ENCODE measurements at regions not wholly inside any gene's neighbourhood (a gene's known extent, or its start where the extent isn't known, plus 50 kb on each side); places are given as distances from the start of the nearest gene placed in this dataset.
"Not testable (repeated sequence)": the region's sequence is repeated elsewhere in the genome, so short reads cannot be mapped to it uniquely, and the experiment has no call there.

DNA sequence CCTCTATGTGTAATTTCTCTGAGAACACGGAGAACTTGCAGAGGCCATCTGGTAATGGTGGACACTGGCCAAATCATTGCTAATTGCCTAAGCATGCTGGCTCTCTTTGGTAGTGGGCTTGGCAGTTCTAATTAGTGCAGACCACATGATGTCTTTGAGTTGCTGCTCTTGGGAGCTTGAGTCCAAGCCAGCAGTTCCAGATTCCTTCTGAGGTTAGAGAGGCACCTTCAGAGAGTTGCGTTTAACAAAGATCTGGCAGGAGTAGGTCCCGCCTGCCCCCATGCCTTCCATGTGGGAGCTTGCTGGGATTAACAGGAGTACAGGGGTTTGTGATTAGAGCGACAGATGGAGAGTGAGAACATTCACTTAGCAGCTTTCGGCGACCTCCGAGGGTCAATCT, 449.0 kb upstream of the LMCD1 start:
- Histone ChIP-seq H3K9me3 (ENCODE audit: control insufficient read depth in 2 of 2, low read length in 2 of 2) (no peaks in the 10 kb centered on the region), H3K4me1 (ENCODE audit: control insufficient read depth in 2 of 2, insufficient read depth in 2 of 2, low read length in 2 of 2) (no peaks in the 10 kb centered on the region), H3K9ac (ENCODE audit: low read depth in 1 of 2, low read length in 2 of 2) (no peak overlapping the region), H3K27me3 (ENCODE audit: control insufficient read depth in 2 of 2, insufficient read depth in 2 of 2, low read length in 2 of 2) (no peaks in the 10 kb centered on the region), H3K4me3 (ENCODE audit: low read length in 2 of 2) (no peak overlapping the region), H3K27ac (ENCODE audit: low read depth in 2 of 2, low read length in 2 of 2) (no peak overlapping the region), H3K36me3 (ENCODE audit: control insufficient read depth in 2 of 2, insufficient read depth in 2 of 2, low read length in 2 of 2) (no peaks in the 10 kb centered on the region)

DNA sequence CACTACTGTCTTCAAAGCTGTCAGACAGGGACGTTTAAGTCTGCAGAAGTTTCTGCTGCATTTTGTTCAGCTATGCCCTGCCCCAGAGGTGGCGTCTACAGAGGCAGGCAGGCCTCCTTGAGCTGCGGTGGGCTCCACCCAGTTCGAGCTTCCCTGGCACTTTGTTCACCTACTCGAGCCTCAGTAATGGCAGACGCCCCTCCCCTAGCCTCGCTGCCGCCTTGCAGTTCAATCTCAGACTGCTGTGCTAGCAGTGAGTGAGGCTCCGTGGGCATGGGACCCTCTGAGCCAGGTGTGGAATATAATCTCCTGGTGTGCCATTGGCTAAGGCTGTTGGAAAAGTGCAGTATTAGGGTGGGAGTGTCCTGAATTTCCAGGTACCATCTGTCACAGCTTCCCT, 433.5 kb upstream of the LMCD1 start:
- not testable (repeated sequence) for H3K27me3 ChIP-seq (ENCODE audit: control insufficient read depth in 2 of 2, insufficient read depth in 2 of 2, low read length in 2 of 2); H3K4me1 ChIP-seq (ENCODE audit: control insufficient read depth in 2 of 2, insufficient read depth in 2 of 2, low read length in 2 of 2); H3K36me3 ChIP-seq (ENCODE audit: control insufficient read depth in 2 of 2, insufficient read depth in 2 of 2, low read length in 2 of 2); H3K9me3 ChIP-seq (ENCODE audit: control insufficient read depth in 2 of 2, low read length in 2 of 2); H3K9ac ChIP-seq (ENCODE audit: low read depth in 1 of 2, low read length in 2 of 2); H3K4me3 ChIP-seq (ENCODE audit: low read length in 2 of 2); H3K27ac ChIP-seq (ENCODE audit: low read depth in 2 of 2, low read length in 2 of 2)

DNA sequence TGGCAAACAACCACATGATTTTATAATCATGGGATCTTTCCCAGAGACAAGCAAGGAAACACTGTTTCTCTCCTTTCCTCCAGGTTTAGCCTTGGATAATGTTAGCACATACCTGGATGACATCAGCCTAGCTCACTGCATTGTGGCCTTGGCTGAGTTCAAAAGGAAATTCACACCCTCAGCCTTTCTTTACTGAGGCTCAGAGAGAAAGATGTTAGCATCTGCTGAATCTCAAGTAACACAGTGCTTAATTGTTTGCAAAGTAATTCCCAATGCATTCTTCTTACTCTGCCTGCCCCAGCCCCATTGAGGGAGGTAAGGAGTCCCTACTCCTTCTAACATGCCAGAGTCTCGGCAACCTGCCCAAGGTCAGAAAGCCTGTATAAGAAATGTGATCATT, 432.2 kb upstream of the LMCD1 start:
- H3K4me3 ChIP-seq (ENCODE audit: low read length in 2 of 2), result no peak overlapping the region
- no peaks in the 10 kb centered on the region for H3K27me3 ChIP-seq (ENCODE audit: control insufficient read depth in 2 of 2, insufficient read depth in 2 of 2, low read length in 2 of 2)
- no peak overlapping the region for H3K9ac ChIP-seq (ENCODE audit: low read depth in 1 of 2, low read length in 2 of 2)
- no peaks in the 10 kb centered on the region for H3K9me3 ChIP-seq (ENCODE audit: control insufficient read depth in 2 of 2, low read length in 2 of 2)
- no peak overlapping the region for H3K27ac ChIP-seq (ENCODE audit: low read depth in 2 of 2, low read length in 2 of 2)
- H3K4me1 ChIP-seq (ENCODE audit: control insufficient read depth in 2 of 2, insufficient read depth in 2 of 2, low read length in 2 of 2), result no peaks in the 10 kb centered on the region
- H3K36me3 ChIP-seq (ENCODE audit: control insufficient read depth in 2 of 2, insufficient read depth in 2 of 2, low read length in 2 of 2), result no peaks in the 10 kb centered on the region

DNA sequence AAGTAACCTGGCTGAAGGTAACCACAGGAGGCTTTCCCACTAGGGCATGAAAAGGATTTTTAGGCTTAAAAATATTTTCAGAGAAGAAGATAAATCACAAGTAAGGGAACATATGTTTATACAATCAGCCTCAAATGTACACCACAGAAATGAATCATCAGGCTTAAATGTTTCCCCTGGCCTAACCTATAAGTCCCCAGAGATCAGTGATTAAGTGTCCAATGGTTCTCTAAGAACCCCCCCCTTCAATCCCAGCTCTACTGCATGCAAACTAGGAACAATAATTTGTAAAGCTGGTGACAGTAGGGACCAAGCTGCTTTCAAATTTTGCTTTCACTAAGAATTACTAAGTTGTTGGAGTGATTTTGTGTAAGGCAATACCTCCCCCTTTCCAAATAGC, 431.6 kb upstream of the LMCD1 start:
- Histone ChIP-seq H3K4me3 (ENCODE audit: low read length in 2 of 2) (no peak overlapping the region), H3K27ac (ENCODE audit: low read depth in 2 of 2, low read length in 2 of 2) (no peak overlapping the region), H3K36me3 (ENCODE audit: control insufficient read depth in 2 of 2, insufficient read depth in 2 of 2, low read length in 2 of 2) (no peaks in the 10 kb centered on the region), H3K9ac (ENCODE audit: low read depth in 1 of 2, low read length in 2 of 2) (no peak overlapping the region), H3K4me1 (ENCODE audit: control insufficient read depth in 2 of 2, insufficient read depth in 2 of 2, low read length in 2 of 2) (no peaks in the 10 kb centered on the region), H3K9me3 (ENCODE audit: control insufficient read depth in 2 of 2, low read length in 2 of 2) (no peaks in the 10 kb centered on the region), H3K27me3 (ENCODE audit: control insufficient read depth in 2 of 2, insufficient read depth in 2 of 2, low read length in 2 of 2) (no peaks in the 10 kb centered on the region)

DNA sequence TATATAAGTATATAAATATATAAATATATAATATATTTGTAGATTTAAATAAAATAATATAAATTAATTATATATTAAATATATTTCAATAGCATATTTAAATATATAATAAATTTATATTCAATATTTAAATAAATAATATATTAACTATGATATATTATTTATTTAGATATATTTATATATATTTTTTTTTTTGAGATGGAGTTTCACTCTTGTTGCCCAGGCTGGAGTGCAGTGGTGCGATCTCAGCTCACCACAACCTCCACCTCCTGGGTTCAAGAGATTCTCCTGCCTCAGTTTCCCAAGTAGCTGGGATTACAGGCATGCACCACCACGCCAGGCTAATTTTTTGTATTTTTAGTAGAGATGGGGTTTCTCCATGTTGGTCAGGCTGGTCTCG, 426.9 kb upstream of the LMCD1 start:
- not testable (repeated sequence) for H3K4me1 ChIP-seq (ENCODE audit: control insufficient read depth in 2 of 2, insufficient read depth in 2 of 2, low read length in 2 of 2); H3K27ac ChIP-seq (ENCODE audit: low read depth in 2 of 2, low read length in 2 of 2); H3K9ac ChIP-seq (ENCODE audit: low read depth in 1 of 2, low read length in 2 of 2); H3K27me3 ChIP-seq (ENCODE audit: control insufficient read depth in 2 of 2, insufficient read depth in 2 of 2, low read length in 2 of 2); H3K36me3 ChIP-seq (ENCODE audit: control insufficient read depth in 2 of 2, insufficient read depth in 2 of 2, low read length in 2 of 2); H3K9me3 ChIP-seq (ENCODE audit: control insufficient read depth in 2 of 2, low read length in 2 of 2); H3K4me3 ChIP-seq (ENCODE audit: low read length in 2 of 2)

DNA sequence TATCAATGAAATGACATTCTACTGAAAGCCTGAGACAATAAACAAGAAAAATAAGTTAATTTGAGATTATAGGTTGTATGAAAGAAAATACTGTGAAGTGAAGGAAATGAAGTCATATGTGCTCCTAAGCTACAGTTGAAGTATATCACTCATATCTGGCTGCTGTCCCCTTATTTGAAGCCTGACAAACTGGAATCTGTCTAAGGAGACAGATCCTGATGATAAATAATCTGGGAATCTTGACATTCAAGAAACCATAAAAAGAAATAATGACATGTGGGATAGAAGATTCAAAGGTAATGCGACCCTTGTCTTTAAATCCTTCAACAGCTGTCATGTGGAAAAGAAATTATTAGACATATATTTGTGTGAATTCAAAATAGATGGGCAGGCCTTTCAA, 424.5 kb upstream of the LMCD1 start:
- Histone ChIP-seq H3K27ac (ENCODE audit: low read depth in 2 of 2, low read length in 2 of 2) (no peak overlapping the region), H3K9ac (ENCODE audit: low read depth in 1 of 2, low read length in 2 of 2) (no peak overlapping the region), H3K4me1 (ENCODE audit: control insufficient read depth in 2 of 2, insufficient read depth in 2 of 2, low read length in 2 of 2) (no peaks in the 10 kb centered on the region), H3K4me3 (ENCODE audit: low read length in 2 of 2) (no peak overlapping the region), H3K36me3 (ENCODE audit: control insufficient read depth in 2 of 2, insufficient read depth in 2 of 2, low read length in 2 of 2) (no peaks in the 10 kb centered on the region), H3K27me3 (ENCODE audit: control insufficient read depth in 2 of 2, insufficient read depth in 2 of 2, low read length in 2 of 2) (no peaks in the 10 kb centered on the region), H3K9me3 (ENCODE audit: control insufficient read depth in 2 of 2, low read length in 2 of 2) (no peaks in the 10 kb centered on the region)

DNA sequence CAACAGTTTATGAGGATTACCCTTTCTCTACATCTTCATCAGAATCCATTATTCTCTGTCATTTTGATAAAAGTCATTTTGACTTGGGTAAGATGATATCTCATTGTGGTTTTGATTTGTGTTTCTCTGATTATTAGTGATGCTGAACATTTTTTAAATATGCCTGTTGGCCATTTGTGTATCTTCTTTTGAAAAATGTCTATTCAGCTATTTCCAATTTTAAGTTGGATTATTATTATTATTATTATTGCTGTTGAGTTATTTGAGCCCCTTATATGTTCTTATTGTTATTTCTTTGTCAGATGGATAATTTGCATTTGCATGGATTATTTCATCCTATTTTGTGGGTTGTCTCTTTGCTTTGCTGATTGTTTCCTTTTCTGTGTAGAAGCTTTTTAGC, 421.2 kb upstream of the LMCD1 start:
- H3K36me3 ChIP-seq (ENCODE audit: control insufficient read depth in 2 of 2, insufficient read depth in 2 of 2, low read length in 2 of 2), result no peaks in the 10 kb centered on the region
- H3K27ac ChIP-seq (ENCODE audit: low read depth in 2 of 2, low read length in 2 of 2), result no peak overlapping the region
- H3K9me3 ChIP-seq (ENCODE audit: control insufficient read depth in 2 of 2, low read length in 2 of 2), result no peaks in the 10 kb centered on the region
- no peaks in the 10 kb centered on the region for H3K27me3 ChIP-seq (ENCODE audit: control insufficient read depth in 2 of 2, insufficient read depth in 2 of 2, low read length in 2 of 2)
- H3K9ac ChIP-seq (ENCODE audit: low read depth in 1 of 2, low read length in 2 of 2), result no peak overlapping the region
- H3K4me1 ChIP-seq (ENCODE audit: control insufficient read depth in 2 of 2, insufficient read depth in 2 of 2, low read length in 2 of 2), result no peaks in the 10 kb centered on the region
- no peak overlapping the region for H3K4me3 ChIP-seq (ENCODE audit: low read length in 2 of 2)

DNA sequence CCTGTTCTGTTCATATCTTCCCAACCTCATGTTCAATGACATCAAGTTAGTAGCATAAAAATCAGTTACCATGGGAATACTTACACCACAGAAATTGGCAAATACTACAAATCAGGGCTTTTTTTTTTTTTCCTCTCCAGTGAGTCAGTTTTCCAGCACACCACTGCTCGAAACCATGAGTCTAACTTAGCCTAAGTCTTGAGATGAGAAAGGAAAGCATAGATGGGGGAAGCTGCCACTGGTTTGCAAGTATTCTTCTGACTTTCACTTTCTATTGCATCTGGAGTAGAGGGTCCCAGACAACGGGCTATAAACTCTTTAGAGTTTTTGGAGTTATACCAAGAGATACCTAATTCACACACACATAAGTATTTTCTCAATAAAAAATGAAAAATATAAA, 416.1 kb upstream of the LMCD1 start:
- no peak overlapping the region for H3K27ac ChIP-seq (ENCODE audit: low read depth in 2 of 2, low read length in 2 of 2)

DNA sequence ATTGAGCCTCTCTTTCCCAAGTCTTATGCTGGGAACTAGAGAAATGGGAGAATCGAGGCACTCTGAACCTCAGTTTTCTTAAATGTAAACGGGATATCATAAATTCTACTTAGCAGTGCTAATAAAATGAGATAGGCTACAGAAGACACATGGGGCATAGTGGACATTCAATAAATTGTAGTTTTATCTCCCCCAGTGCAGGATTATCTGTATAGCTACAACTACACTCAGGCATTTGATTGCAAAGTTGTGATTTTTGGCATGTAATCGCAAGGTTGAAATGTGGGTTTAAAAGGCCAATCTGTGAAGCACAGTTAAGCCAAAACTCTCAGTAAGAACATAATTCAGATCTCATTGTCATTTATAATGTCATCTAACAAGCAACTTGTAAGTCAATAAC, 413.7 kb upstream of the LMCD1 start:
- H3K4me3 ChIP-seq (ENCODE audit: low read length in 2 of 2), result no peak overlapping the region
- no peaks in the 10 kb centered on the region for H3K36me3 ChIP-seq (ENCODE audit: control insufficient read depth in 2 of 2, insufficient read depth in 2 of 2, low read length in 2 of 2)
- H3K27me3 ChIP-seq (ENCODE audit: control insufficient read depth in 2 of 2, insufficient read depth in 2 of 2, low read length in 2 of 2), result no peaks in the 10 kb centered on the region
- H3K9ac ChIP-seq (ENCODE audit: low read depth in 1 of 2, low read length in 2 of 2), result no peak overlapping the region
- H3K9me3 ChIP-seq (ENCODE audit: control insufficient read depth in 2 of 2, low read length in 2 of 2), result no peaks in the 10 kb centered on the region
- H3K27ac ChIP-seq (ENCODE audit: low read depth in 2 of 2, low read length in 2 of 2), result no peak overlapping the region
- no peaks in the 10 kb centered on the region for H3K4me1 ChIP-seq (ENCODE audit: control insufficient read depth in 2 of 2, insufficient read depth in 2 of 2, low read length in 2 of 2)

More for the DNA sequence above, 416.1 kb upstream of the LMCD1 start:
- Histone ChIP-seq H3K36me3 (ENCODE audit: control insufficient read depth in 2 of 2, insufficient read depth in 2 of 2, low read length in 2 of 2) (no peaks in the 10 kb centered on the region), H3K4me3 (ENCODE audit: low read length in 2 of 2) (no peak overlapping the region), H3K4me1 (ENCODE audit: control insufficient read depth in 2 of 2, insufficient read depth in 2 of 2, low read length in 2 of 2) (no peaks in the 10 kb centered on the region), H3K9ac (ENCODE audit: low read depth in 1 of 2, low read length in 2 of 2) (no peak overlapping the region), H3K9me3 (ENCODE audit: control insufficient read depth in 2 of 2, low read length in 2 of 2) (no peaks in the 10 kb centered on the region), H3K27me3 (ENCODE audit: control insufficient read depth in 2 of 2, insufficient read depth in 2 of 2, low read length in 2 of 2) (no peaks in the 10 kb centered on the region)

DNA sequence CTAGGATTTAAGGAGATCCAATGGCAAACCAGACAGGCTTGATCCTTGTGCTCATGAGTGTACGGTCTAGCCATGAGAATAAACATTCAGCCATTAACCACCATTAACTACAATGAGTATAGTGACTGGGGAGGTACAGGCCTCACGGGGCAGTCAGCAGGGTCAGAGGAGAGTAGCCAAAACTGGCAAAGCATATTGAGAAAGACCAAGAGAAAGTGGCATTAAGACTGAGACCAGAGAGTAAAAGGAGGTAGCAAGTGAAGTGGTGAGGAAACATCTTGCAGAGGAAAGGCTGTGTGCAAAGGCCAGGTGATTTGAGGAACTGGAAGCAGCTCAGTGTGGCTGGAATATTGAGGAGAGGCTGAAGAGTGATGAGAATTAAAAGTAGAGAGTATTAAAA, 407.2 kb upstream of the LMCD1 start:
- no peaks in the 10 kb centered on the region for H3K27me3 ChIP-seq (ENCODE audit: control insufficient read depth in 2 of 2, insufficient read depth in 2 of 2, low read length in 2 of 2)
- no peak overlapping the region for H3K27ac ChIP-seq (ENCODE audit: low read depth in 2 of 2, low read length in 2 of 2)
- H3K4me1 ChIP-seq (ENCODE audit: control insufficient read depth in 2 of 2, insufficient read depth in 2 of 2, low read length in 2 of 2), result no peaks in the 10 kb centered on the region
- no peak overlapping the region for H3K4me3 ChIP-seq (ENCODE audit: low read length in 2 of 2)
- no peaks in the 10 kb centered on the region for H3K36me3 ChIP-seq (ENCODE audit: control insufficient read depth in 2 of 2, insufficient read depth in 2 of 2, low read length in 2 of 2)
- no peaks in the 10 kb centered on the region for H3K9me3 ChIP-seq (ENCODE audit: control insufficient read depth in 2 of 2, low read length in 2 of 2)
- H3K9ac ChIP-seq (ENCODE audit: low read depth in 1 of 2, low read length in 2 of 2), result no peak overlapping the region

DNA sequence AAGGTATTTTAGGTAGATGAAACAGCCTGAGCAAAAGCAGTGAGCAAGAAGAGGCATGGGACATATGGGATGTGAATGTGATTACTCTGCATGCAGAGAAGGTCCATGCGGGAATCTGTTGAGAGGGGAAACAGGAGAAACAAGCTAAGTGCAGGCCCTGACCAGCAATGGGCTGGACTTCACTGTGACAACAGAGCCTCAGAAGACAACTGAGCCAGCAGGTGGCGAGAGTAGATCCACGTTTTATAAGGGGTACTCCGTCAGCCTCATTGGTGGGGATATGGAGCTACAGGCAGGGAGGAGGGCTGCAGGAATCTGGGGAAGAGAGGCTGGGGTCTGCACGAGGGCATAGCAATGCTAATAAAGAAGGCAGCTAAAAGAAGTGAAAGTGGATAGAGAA, 405.9 kb upstream of the LMCD1 start:
- H3K4me3 ChIP-seq (ENCODE audit: low read length in 2 of 2), result no peak overlapping the region
- no peaks in the 10 kb centered on the region for H3K27me3 ChIP-seq (ENCODE audit: control insufficient read depth in 2 of 2, insufficient read depth in 2 of 2, low read length in 2 of 2)
- H3K36me3 ChIP-seq (ENCODE audit: control insufficient read depth in 2 of 2, insufficient read depth in 2 of 2, low read length in 2 of 2), result no peaks in the 10 kb centered on the region
- no peak overlapping the region for H3K9ac ChIP-seq (ENCODE audit: low read depth in 1 of 2, low read length in 2 of 2)
- no peaks in the 10 kb centered on the region for H3K9me3 ChIP-seq (ENCODE audit: control insufficient read depth in 2 of 2, low read length in 2 of 2)
- no peaks in the 10 kb centered on the region for H3K4me1 ChIP-seq (ENCODE audit: control insufficient read depth in 2 of 2, insufficient read depth in 2 of 2, low read length in 2 of 2)
- no peak overlapping the region for H3K27ac ChIP-seq (ENCODE audit: low read depth in 2 of 2, low read length in 2 of 2)

Data from mucosa of rectum (tissue), 2 donors.